ENCODE measurements at regions not wholly inside any gene's neighbourhood (a gene's known extent, or its start where the extent isn't known, plus 50 kb on each side); places are given as distances from the start of the nearest gene placed in this dataset.

DNA sequence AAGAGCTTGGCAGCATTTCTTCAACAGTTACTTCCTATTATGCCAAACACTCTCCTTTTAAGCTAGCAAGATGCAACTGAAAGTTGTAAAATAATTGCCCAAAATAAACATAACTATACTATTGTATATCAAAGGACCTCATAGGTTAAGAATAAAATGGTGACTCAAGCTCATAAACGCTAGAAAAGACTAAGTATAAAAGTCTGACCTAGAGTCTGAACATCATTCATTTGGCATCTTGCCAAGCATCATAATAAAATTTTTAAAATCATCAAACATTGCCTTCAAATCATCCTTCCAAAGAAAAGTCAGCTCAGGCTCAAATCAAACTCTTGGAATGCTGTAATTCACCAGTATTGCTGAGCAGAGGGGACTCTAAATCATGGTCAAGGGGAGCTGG is 281.2 kb downstream of the QDPR start:
- TF ChIP-seq, protein P1, sequence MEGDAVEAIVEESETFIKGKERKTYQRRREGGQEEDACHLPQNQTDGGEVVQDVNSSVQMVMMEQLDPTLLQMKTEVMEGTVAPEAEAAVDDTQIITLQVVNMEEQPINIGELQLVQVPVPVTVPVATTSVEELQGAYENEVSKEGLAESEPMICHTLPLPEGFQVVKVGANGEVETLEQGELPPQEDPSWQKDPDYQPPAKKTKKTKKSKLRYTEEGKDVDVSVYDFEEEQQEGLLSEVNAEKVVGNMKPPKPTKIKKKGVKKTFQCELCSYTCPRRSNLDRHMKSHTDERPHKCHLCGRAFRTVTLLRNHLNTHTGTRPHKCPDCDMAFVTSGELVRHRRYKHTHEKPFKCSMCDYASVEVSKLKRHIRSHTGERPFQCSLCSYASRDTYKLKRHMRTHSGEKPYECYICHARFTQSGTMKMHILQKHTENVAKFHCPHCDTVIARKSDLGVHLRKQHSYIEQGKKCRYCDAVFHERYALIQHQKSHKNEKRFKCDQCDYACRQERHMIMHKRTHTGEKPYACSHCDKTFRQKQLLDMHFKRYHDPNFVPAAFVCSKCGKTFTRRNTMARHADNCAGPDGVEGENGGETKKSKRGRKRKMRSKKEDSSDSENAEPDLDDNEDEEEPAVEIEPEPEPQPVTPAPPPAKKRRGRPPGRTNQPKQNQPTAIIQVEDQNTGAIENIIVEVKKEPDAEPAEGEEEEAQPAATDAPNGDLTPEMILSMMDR (IDR thresholded peaks at IDR 0.05), result no peak
- TF ChIP-seq EZH2phosphoT487 (IDR thresholded peaks at IDR 0.05), result no peak

Measured in neural progenitor cell (in vitro differentiated cells).